LoVo (cell line): ENCODE measurements at regions not wholly inside any gene's neighbourhood (a gene's known extent, or its start where the extent isn't known, plus 50 kb on each side); places are given as distances from the start of the nearest gene placed in this dataset.
A peak's percentile ranks its signal among the peaks of the same experiment; 100 is the strongest.

ENCODE experiments used
- DNase-seq: peaks from one replicate; pipeline ENCODE4 v3.0.0-alpha.2; 2016; ENCODE audit warnings: low spot score

- DNase-seq, result no peak
Observed at GRCh38 chr2:153105829-153106578, 372.6 kb downstream of the RPRM start.

DNA sequence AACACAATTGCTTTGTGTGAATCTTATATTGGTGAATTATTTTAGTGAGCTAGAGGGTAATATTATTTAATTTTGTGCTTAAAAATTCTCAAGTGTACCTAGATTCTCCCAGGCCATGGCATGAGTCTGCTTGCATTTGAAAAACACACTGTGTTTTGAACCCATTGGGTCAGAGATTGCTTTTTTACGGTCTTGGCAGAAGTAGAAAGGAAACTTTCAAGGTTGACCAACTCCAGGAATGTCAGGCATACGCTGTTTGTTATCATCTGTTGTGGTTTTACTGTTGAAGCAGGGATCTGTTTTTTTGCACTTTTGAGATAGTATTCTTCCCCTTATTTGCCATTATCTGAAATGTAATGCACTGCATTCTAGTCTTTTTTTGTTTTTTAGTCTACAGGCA lies 377.4 kb downstream of the RPRM start:
- DNase-seq, result no peak

DNA sequence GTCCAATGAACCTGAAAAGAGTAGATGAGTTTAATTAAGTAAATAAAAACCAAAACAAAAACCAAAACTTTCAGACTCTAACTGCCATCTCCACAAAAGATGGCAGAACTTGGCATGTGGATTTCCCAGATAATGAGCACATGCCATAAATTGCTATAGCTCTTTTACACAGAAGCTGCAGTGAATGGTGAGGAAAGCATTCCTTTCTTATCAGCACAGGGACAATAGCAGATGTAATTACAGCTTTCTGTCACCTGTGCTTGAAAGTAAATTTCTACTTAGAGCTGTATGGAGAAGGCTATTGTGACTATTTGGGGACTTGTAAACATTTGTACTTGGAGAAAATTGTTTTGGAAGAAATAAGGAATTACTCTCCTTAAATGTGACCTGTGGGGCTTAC lies 378.4 kb downstream of the RPRM start:
- no peak for DNase-seq

DNA sequence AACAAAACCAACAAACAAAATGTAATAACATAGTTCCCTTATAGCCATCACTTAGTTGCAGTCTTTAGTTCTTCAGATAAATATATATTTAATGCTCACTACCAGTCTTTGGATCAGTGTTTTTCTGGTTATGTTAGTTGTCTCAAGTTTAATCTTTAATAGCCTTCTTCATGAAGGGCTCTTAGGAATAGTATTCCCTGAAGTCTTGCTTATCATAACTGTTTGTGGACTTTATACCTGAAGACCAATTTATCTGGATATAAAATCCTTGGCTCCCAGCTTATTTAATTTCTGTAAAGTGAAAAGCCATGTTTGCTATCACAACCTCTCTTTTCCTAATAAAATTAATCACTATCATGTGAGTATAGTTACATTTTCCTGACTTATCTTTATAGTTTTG lies 379.7 kb downstream of the ARL6IP6 start:
- DNase-seq, result no peak

- DNase-seq, result no peak
Observed at GRCh38 chr2:153096272-153096671, 377.9 kb downstream of the ARL6IP6 start.

GRCh38 chr2:153091344-153091743 lies 372.9 kb downstream of the ARL6IP6 start:
- DNase-seq, result no peak

DNA sequence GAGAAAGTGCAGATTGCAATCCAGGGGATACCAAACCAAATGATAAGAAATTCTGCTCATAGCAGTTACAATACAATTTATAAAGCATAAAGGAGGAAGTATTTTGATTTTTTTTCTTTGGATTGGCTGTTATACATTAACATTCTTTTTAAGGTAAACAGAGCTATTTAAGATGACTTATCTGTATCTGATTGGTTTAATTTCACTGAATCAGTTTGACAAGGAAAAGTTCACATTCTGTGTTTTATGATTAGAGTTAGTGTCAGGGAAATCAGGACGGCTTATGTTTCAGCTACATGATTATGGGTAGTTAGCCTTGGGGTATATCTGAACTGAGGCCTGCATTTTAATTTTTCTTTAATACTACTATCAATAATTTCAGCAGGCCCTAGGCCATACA lies 360.9 kb downstream of the ARL6IP6 start:
- no peak for DNase-seq

DNA sequence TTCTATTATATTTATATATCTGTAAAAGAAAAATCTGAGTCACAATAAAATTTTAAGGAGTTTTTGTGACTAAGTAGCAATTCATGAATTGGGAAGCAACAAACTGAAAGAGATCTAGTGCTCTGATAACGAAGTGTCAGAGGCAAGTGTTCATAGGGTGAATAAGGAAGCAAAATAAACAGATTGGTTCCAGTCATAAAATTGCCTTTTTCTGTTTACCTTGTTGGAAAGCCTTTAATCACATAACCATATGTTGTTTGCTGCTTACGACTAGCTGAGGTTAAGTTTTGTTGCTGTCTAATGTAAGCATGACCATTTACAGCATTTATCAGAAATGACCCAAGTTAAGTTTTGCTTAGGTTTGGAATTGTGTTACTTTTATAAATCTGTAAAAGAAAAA lies 358.9 kb downstream of the ARL6IP6 start:
- no peak for DNase-seq

DNA sequence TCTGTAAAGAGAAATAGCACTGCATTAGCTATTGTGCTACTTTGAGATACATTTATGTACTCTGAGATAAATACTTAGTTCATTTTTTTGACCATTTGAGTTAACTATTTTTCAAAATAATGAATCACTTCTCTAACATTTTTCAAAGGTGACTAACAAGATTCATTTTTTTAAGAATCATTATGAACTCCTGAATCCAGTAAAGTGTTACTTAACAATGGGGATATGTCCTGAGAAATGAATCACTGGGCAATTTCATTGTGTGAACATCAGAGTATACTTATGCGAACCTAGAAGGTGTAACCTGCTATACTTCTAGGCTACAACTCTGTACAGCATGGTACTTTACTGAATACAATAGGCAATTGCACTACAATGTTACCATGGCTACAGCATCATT lies 355.8 kb downstream of the ARL6IP6 start:
- DNase-seq, result no peak

- DNase-seq, result no peak
Observed at GRCh38 chr2:153072813-153073212, 354.4 kb downstream of the ARL6IP6 start.

- no peak for DNase-seq
Observed at GRCh38 chr2:153072077-153072476, 353.7 kb downstream of the ARL6IP6 start.

GRCh38 chr2:153071090-153071489 lies 352.7 kb downstream of the ARL6IP6 start:
- no peak for DNase-seq

GRCh38 chr2:153068915-153069314 lies 350.5 kb downstream of the ARL6IP6 start:
- DNase-seq, result no peak

- no peak for DNase-seq
Observed at GRCh38 chr2:153068052-153068451, 349.6 kb downstream of the ARL6IP6 start.

- peak; percentile 67 for DNase-seq
Observed at GRCh38 chr2:153059338-153060052, 341.1 kb downstream of the ARL6IP6 start.

- no peak for DNase-seq
Observed at GRCh38 chr2:153057743-153058142, 339.3 kb downstream of the ARL6IP6 start.

GRCh38 chr2:153055182-153055581 lies 336.8 kb downstream of the ARL6IP6 start:
- DNase-seq, result no peak

- no peak for DNase-seq
Observed at GRCh38 chr2:153052807-153053559, 334.6 kb downstream of the ARL6IP6 start.

GRCh38 chr2:153047220-153047619 lies 328.8 kb downstream of the ARL6IP6 start:
- DNase-seq, result no peak

DNA sequence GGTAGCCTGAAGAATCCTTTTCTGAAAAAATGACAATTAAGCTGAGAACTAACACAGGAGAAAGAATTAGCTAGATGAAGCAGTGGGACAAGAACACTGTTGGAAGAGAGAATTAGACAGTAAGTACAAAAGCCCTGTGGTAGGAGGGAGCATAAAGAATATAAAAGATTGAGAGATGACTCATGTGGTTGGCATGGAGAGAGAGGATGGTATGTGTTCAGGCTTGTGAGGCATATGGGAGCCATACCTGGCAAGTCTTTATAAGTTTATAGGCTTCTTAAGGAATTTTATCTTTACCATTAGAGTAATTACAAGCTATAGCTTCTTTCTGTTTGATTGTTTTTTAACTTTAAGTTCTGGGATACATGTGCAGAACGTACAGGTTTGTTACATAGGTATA lies 325.0 kb downstream of the ARL6IP6 start:
- DNase-seq, result no peak

- DNase-seq, result no peak
Observed at GRCh38 chr2:153028626-153029025, 310.2 kb downstream of the ARL6IP6 start.

DNA sequence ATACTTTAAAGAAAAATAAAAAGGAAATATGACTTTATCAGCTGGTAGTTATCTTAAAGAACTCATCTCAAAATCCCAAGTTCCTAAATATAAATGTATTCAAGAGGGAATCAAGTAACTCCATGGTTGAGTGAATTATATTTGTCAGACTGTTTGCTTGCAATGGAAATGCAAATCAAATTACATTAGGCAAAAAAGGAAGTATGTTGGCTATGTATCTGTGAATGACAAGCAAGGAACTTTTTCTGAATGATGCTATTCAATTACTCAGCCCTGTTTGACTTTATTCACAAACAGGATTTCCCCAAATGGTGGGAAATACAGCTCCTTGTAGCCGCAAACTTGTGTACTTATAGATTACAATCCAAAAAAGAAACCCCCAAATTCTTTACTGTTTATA lies 309.1 kb downstream of the ARL6IP6 start:
- no peak for DNase-seq

- DNase-seq, result no peak
Observed at GRCh38 chr2:153020201-153020600, 301.8 kb downstream of the ARL6IP6 start.
